H9 (cell line): ENCODE measurements at regions not wholly inside any gene's neighbourhood (a gene's known extent, or its start where the extent isn't known, plus 50 kb on each side); places are given as distances from the start of the nearest gene placed in this dataset.

Source experiments
- DNase-seq: peaks from one replicate; pipeline ENCODE4 v3.0.0-alpha.2; 2017
- H2AFZ ChIP-seq: one replicate; pipeline ENCODE4 v1.6.1; 2013; ENCODE audit warnings: mild to moderate bottlenecking, low read length, control low read depth, moderate library complexity
- H2AK5ac ChIP-seq: 2 replicates; pipeline ENCODE4 v1.6.1; 2013; ENCODE audit warnings: low read length, control low read depth, mixed read lengths; ENCODE audit not compliant: insufficient read length
- H2BK120ac ChIP-seq: one replicate; pipeline ENCODE4 v1.6.1; 2013; ENCODE audit warnings: low read depth, mild to moderate bottlenecking, low read length, control low read depth, inconsistent platforms; ENCODE audit not compliant: poor library complexity, severe bottlenecking
- H2BK12ac ChIP-seq: 2 replicates; pipeline ENCODE4 v1.6.1; 2013; ENCODE audit warnings: low read length, control low read depth, mixed read lengths, low read depth; ENCODE audit not compliant: insufficient read length
- H2BK15ac ChIP-seq: 2 replicates; pipeline ENCODE4 v1.6.1; 2013; ENCODE audit warnings: low read depth, low read length, control low read depth
- H2BK20ac ChIP-seq: one replicate; pipeline ENCODE4 v1.6.1; 2013; ENCODE audit warnings: low read depth, mild to moderate bottlenecking, low read length, control low read depth, inconsistent platforms; ENCODE audit not compliant: poor library complexity, severe bottlenecking
- H2BK5ac ChIP-seq: 2 replicates; pipeline ENCODE4 v1.6.1; 2013; ENCODE audit warnings: low read length, control low read depth, mixed read lengths; ENCODE audit not compliant: insufficient read length
- H3K14ac ChIP-seq: 2 replicates; pipeline ENCODE4 v1.6.1; 2013; ENCODE audit warnings: low read length, control low read depth; ENCODE audit not compliant: insufficient read depth
- H3K18ac ChIP-seq: 2 replicates; pipeline ENCODE4 v1.6.1; 2013; ENCODE audit warnings: low read depth, mild to moderate bottlenecking, mixed read lengths, low read length, control low read depth; ENCODE audit not compliant: insufficient read length
- H3K23ac ChIP-seq: 2 replicates; pipeline ENCODE4 v1.6.1; 2013; ENCODE audit warnings: low read length, control low read depth, mixed read lengths, low read depth; ENCODE audit not compliant: insufficient read length
- H3K23me2 ChIP-seq: 2 replicates; pipeline ENCODE4 v1.6.1; 2013; ENCODE audit warnings: low read depth, mild to moderate bottlenecking, mixed read lengths, low read length, control low read depth; ENCODE audit not compliant: insufficient read length, poor library complexity, severe bottlenecking
- H3K27ac ChIP-seq: 2 replicates; pipeline ENCODE4 v1.5.1; 2013; ENCODE audit warnings: low read length, control low read depth, mixed read lengths, low read depth; ENCODE audit not compliant: insufficient read length
- H3K27me3 ChIP-seq: 2 replicates; pipeline ENCODE4 v1.6.1; 2013; ENCODE audit warnings: low read length, control low read depth, inconsistent platforms; ENCODE audit not compliant: insufficient read depth
- H3K4ac ChIP-seq: 2 replicates; pipeline ENCODE4 v1.6.1; 2013; ENCODE audit warnings: low read depth, mild to moderate bottlenecking, control low read depth, inconsistent platforms, low read length, moderate library complexity
- H3K4me1 ChIP-seq: 2 replicates; pipeline ENCODE4 v1.6.1; 2013; ENCODE audit warnings: low read length, control low read depth, inconsistent platforms; ENCODE audit not compliant: insufficient read depth
- H3K4me2 ChIP-seq: 2 replicates; pipeline ENCODE4 v1.6.1; 2013; ENCODE audit warnings: low read length, control low read depth, mixed read lengths; ENCODE audit not compliant: insufficient read length, insufficient read depth
- H3K56ac ChIP-seq: 2 replicates; pipeline ENCODE4 v1.6.1; 2013; ENCODE audit warnings: low read depth, mild to moderate bottlenecking, mixed read lengths, low read length, control low read depth; ENCODE audit not compliant: insufficient read length
- H3K79me1 ChIP-seq: 2 replicates; pipeline ENCODE4 v1.6.1; 2013; ENCODE audit warnings: low read depth, mild to moderate bottlenecking, moderate library complexity, low read length, control low read depth, inconsistent platforms; ENCODE audit not compliant: insufficient read depth, poor library complexity, severe bottlenecking
- H3K79me2 ChIP-seq: 2 replicates; pipeline ENCODE4 v1.6.1; 2013; ENCODE audit warnings: low read length, control low read depth, inconsistent platforms; ENCODE audit not compliant: insufficient read depth
- H3K9ac ChIP-seq: 2 replicates; pipeline ENCODE4 v1.6.1; 2013; ENCODE audit warnings: low read length, control low read depth, mixed read lengths; ENCODE audit not compliant: insufficient read length; ENCODE audit errors: extremely low read depth
- H3K9me3 ChIP-seq: one replicate; pipeline ENCODE4 v1.6.1; 2013; ENCODE audit warnings: low read depth, low read length, inconsistent platforms; ENCODE audit not compliant: control insufficient read depth
- H3T11ph ChIP-seq: one replicate; pipeline ENCODE4 v1.6.1; 2013; ENCODE audit warnings: mild to moderate bottlenecking, low read length, control low read depth, inconsistent platforms
- H4K20me1 ChIP-seq: one replicate; pipeline ENCODE4 v1.6.1; 2013; ENCODE audit not compliant: control insufficient read depth, insufficient read length, insufficient read depth
- H4K5ac ChIP-seq: 2 replicates; pipeline ENCODE4 v1.6.1; 2013; ENCODE audit warnings: low read depth, mild to moderate bottlenecking, mixed read lengths, low read length, control low read depth; ENCODE audit not compliant: insufficient read length
- H4K8ac ChIP-seq: replicated peaks from 2 replicates; pipeline ENCODE4 v1.6.1; 2013; ENCODE audit warnings: low read length, control low read depth, mixed read lengths, low read depth; ENCODE audit not compliant: insufficient read length
- H4K91ac ChIP-seq: 2 replicates; pipeline ENCODE4 v1.6.1; 2013; ENCODE audit warnings: low read depth, mild to moderate bottlenecking, moderate library complexity, mixed read lengths, low read length, control low read depth; ENCODE audit not compliant: insufficient read length
- H3K27ac Mint-ChIP-seq, 3 experiments: 2 replicates in 2 of 3; 3 replicates in 1 of 3; pipeline ENCODE4 v1.8.0; 2020 to 2021; ENCODE audit warnings: mixed read lengths in 3 of 3, mild to moderate bottlenecking in 1 of 3, moderate library complexity in 1 of 3
- H3K27me3 Mint-ChIP-seq: 2 replicates; pipeline ENCODE4 v1.8.0; 2021; ENCODE audit warnings: low read depth, mild to moderate bottlenecking, moderate library complexity, mixed read lengths
- H3K36me3 Mint-ChIP-seq, 3 experiments: 2 replicates in 2 of 3; 3 replicates in 1 of 3; pipeline ENCODE4 v1.8.0; 2020 to 2021; ENCODE audit warnings: low read depth in 3 of 3, mixed read lengths in 3 of 3; ENCODE audit not compliant: insufficient read depth in 1 of 3
- H3K4me1 Mint-ChIP-seq, 2 experiments: 2 replicates each; pipeline ENCODE4 v1.8.0; 2020; ENCODE audit warnings: mixed read lengths in 2 of 2
- H3K4me3 Mint-ChIP-seq, 2 experiments: 2 replicates in 1 of 2; 3 replicates in 1 of 2; pipeline ENCODE4 v1.8.0; 2020 to 2021; ENCODE audit warnings: mild to moderate bottlenecking in 2 of 2, mixed read lengths in 2 of 2, moderate library complexity in 1 of 2
- H3K9me3 Mint-ChIP-seq, 2 experiments: 2 replicates in 1 of 2; 3 replicates in 1 of 2; pipeline ENCODE4 v1.8.0; 2020; ENCODE audit warnings: mild to moderate bottlenecking in 2 of 2, mixed read lengths in 2 of 2, moderate library complexity in 1 of 2
- WGBS: extraction: QIAGEN DNeasy Blood & Tissue Kit; methylation state at CpG from one replicate; pipeline ENCODE4 v1.1.7; 2013; ENCODE audit warnings: missing lambda C conversion rate, low lambda C conversion rate, mixed read lengths; ENCODE audit not compliant: insufficient read length; ENCODE audit errors: extremely low coverage; 5-methylcytosine and 5-hydroxymethylcytosine counted together
- TF ChIP-seq, protein P1 (sequence below): fragments of 200-600 bp; sonication (generic); conservative IDR thresholded peaks from 3 replicates; pipeline ENCODE4 v1.8.0; 2021; ENCODE audit warnings: antibody characterized with exemption, mild to moderate bottlenecking

DNA sequence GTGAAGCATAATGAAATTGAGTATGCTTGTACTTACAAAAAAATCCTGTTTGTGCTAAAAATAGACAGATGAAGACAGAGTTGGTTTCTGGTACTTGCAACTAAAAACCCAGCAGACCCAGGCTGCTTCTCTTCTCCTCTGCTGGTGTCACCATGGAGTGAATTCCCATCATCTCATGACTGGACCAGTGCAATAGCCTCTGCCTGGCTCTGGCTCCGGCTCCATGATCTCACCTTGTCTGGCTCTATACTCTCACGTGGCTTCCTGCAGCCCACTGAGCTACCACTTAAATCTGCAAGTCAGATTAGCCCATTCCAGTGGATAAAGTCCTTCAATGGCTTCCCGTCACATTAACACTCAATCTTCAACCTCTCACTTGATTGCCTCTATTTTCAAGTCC, 129.2 kb upstream of the CADPS start:
- H3K56ac ChIP-seq, result no peak overlapping the region
- H4K8ac ChIP-seq, result no peak overlapping the region
- H3T11ph ChIP-seq, result no peak overlapping the region
- no peak overlapping the region for H3K14ac ChIP-seq
- H2BK15ac ChIP-seq, result no peak overlapping the region
- no peaks in the 10 kb centered on the region for H3K79me2 ChIP-seq
- Mint-ChIP-seq H3K36me3 (peaks cover 20 to 49% (median 35%) of the 10 kb centered on the region in 3 experiments), H3K4me1 (peaks cover 8% of the 10 kb centered on the region in 2 experiments; a peak in 3 of 4 replicates), H3K27ac (peak overlapping the region in 1 of 3 experiments; percentile 24; a peak in 2 of 7 replicates), H3K4me3 (no peak overlapping the region), H3K9me3 (peaks cover 5 to 13% of the 10 kb centered on the region in 2 experiments; a peak in 4 of 5 replicates), H3K27me3 (no peaks in the 10 kb centered on the region)
- H2AFZ ChIP-seq, result no peak overlapping the region
- H3K4ac ChIP-seq, result no peak overlapping the region
- H4K5ac ChIP-seq, result no peak overlapping the region
- no peak overlapping the region for H2BK120ac ChIP-seq
- no peak overlapping the region for H2BK5ac ChIP-seq
- no peaks in the 10 kb centered on the region for H3K4me1 ChIP-seq
- H2BK12ac ChIP-seq, result no peak overlapping the region
- WGBS, result no CpG with 5 or more reads among the region's 3 CpGs
- no peaks in the 10 kb centered on the region for H4K20me1 ChIP-seq
- no peak overlapping the region for H3K23ac ChIP-seq
- DNase-seq, result no peak
- no peak overlapping the region for H3K9ac ChIP-seq
- H3K18ac ChIP-seq, result no peak overlapping the region
- no peaks in the 10 kb centered on the region for H3K79me1 ChIP-seq
- H3K4me2 ChIP-seq, result no peak overlapping the region
- H4K91ac ChIP-seq, result no peak overlapping the region
- no peak overlapping the region for H2AK5ac ChIP-seq
- no peak overlapping the region for H2BK20ac ChIP-seq
- no peaks in the 10 kb centered on the region for H3K9me3 ChIP-seq
- H3K27ac ChIP-seq, result no peak overlapping the region
- TF ChIP-seq, protein P1, sequence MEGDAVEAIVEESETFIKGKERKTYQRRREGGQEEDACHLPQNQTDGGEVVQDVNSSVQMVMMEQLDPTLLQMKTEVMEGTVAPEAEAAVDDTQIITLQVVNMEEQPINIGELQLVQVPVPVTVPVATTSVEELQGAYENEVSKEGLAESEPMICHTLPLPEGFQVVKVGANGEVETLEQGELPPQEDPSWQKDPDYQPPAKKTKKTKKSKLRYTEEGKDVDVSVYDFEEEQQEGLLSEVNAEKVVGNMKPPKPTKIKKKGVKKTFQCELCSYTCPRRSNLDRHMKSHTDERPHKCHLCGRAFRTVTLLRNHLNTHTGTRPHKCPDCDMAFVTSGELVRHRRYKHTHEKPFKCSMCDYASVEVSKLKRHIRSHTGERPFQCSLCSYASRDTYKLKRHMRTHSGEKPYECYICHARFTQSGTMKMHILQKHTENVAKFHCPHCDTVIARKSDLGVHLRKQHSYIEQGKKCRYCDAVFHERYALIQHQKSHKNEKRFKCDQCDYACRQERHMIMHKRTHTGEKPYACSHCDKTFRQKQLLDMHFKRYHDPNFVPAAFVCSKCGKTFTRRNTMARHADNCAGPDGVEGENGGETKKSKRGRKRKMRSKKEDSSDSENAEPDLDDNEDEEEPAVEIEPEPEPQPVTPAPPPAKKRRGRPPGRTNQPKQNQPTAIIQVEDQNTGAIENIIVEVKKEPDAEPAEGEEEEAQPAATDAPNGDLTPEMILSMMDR, result no peak
- H3K23me2 ChIP-seq, result no peaks in the 10 kb centered on the region
- no peaks in the 10 kb centered on the region for H3K27me3 ChIP-seq
